Activated CD8-positive, alpha-beta memory T cell treated with anti-CD3 and anti-CD28 coated beads, Interleukin-2, amount 50 U/mL, for 1 hour (primary cell): ENCODE measurements at regions not wholly inside any gene's neighbourhood (a gene's known extent, or its start where the extent isn't known, plus 50 kb on each side); places are given as distances from the start of the nearest gene placed in this dataset.

Experiments used
- DNase-seq: peaks from one replicate; pipeline ENCODE4 v3.0.0-alpha.2; 2020; ENCODE audit errors: extremely low read depth

DNA sequence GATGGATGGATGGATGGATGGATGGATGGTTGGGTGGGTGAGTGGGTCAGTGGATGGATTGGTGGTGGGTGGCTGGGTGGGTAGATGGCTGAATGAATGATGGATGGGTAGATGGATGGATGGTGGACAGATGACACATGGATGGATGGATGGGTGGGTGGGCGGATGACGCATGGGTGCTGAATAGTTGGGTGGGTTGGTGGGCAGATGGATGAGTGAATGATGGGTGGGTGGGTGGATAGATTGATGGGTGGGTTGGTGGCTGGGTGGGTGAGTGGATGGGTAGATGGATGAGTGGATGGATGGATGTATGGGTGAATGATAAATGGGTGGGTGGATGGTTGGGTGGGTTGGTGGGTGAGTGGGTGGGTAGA is 69.9 kb upstream of the NKX1-1 start:
- no peak for DNase-seq

GRCh38 chr4:1475277-1476139 is 69.3 kb upstream of the NKX1-1 start:
- no peak for DNase-seq

GRCh38 chr4:1474126-1475090 is 68.2 kb upstream of the NKX1-1 start:
- DNase-seq: no peak

- no peak for DNase-seq
Measured at GRCh38 chr4:1473718-1474117, 67.5 kb upstream of the NKX1-1 start.

GRCh38 chr4:1472911-1473518 is 66.8 kb upstream of the NKX1-1 start:
- DNase-seq: no peak

DNA sequence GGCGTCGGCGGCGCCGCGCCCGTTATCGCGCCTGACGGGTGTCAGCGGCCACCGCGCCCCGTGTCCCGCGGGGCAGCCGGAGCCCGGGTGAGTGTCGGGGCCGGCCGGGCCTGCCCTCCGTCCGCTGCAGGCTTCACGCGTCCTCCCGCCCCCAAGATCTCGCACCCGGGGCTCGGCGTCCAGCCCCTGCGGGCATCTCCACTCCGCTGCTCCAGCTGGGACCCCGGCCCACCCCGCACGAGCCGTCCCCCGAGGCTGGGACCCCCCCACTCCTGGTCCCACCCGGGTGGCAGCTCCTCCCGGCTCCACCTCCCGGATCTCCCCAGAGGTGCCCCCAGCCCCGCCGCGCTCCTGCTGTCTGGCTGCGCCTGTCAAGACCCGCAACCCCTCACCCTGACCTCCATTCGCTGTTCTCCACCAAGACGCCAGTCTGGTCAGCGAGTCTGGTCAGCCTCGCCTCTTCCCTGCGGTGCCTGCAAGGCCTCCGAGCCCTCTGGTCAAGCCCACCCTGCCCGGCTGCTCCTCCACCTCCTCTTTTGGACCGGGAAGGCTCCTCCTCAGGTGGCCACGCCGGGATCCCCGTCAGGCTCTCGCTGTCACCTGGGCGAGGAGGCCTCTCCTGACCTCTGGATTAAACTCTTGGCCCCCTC is 66.0 kb upstream of the NKX1-1 start:
- DNase-seq: no peak

GRCh38 chr4:1471443-1472147 is 65.4 kb upstream of the NKX1-1 start:
- no peak for DNase-seq

GRCh38 chr4:1470816-1471442 is 64.7 kb upstream of the NKX1-1 start:
- no peak for DNase-seq

DNA sequence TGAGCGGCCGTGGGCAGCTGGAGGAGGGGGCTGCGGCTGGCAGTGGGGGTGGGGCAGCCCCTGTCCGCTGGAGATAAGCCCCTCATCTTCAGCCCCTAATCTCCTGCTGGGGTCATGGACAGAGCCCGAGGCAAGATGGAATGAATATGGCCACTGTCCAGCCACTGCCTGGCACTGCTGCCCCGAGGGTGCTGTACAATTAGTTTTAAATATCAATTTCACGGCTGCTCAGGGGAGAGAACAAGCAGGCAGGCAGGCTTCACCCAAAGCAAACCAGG is 64.1 kb upstream of the NKX1-1 start:
- DNase-seq: no peak

DNA sequence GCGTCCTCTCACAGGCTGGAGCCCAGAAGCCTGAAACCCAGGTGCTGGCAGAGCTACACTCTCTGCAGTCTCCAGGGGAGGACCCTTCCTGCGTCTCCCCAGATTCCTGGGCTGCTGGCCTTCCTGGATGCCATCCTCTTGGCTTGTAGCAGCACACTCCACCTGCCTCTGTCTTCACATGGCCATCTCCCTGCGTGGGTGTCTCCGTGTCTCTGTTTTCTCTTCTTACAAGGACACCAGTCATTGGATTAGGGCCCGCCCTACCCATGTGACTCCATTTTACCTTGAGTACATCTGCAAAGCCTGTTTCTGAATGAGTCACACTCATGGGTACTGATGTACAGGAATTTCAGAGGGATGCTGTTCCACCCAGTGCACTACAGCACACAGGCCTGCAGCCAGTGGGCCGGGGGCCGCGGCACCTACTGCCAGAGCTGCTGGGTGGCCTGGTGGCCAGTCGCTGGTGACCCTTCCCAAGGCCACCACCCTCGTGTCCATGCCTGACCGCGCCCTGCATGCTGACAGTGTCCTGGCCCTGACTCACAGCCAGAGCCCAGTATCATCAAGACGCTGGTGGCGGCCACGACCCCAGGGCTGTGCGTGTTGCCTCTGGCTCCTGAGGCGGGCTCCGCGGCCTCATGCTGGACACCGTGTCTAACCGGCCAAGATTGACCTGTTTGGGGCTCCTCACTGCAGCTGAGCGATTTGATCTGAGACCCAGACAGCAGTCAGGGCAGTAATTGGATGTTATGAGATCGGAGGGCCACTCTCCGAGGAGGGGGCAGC is 63.6 kb upstream of the NKX1-1 start:
- DNase-seq: no peak

GRCh38 chr4:1469043-1469442 is 62.8 kb upstream of the NKX1-1 start:
- no peak for DNase-seq

GRCh38 chr4:1467581-1468458 is 61.6 kb upstream of the NKX1-1 start:
- no peak for DNase-seq

DNA sequence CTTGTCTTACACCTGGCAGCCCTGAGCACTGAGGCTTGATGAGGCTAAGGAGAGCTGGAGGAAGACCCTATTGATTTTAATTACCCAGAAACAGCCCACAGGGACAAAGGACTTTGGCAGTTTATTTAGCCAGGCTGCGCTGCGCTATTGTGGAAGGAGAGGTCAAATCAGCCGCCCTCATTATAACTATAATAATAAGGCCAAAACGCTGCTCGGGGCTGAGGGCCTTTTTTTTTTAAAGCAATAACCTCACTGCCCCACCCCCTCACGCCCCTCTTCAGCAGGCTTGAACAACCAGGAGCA is 60.6 kb upstream of the NKX1-1 start:
- DNase-seq: no peak

DNA sequence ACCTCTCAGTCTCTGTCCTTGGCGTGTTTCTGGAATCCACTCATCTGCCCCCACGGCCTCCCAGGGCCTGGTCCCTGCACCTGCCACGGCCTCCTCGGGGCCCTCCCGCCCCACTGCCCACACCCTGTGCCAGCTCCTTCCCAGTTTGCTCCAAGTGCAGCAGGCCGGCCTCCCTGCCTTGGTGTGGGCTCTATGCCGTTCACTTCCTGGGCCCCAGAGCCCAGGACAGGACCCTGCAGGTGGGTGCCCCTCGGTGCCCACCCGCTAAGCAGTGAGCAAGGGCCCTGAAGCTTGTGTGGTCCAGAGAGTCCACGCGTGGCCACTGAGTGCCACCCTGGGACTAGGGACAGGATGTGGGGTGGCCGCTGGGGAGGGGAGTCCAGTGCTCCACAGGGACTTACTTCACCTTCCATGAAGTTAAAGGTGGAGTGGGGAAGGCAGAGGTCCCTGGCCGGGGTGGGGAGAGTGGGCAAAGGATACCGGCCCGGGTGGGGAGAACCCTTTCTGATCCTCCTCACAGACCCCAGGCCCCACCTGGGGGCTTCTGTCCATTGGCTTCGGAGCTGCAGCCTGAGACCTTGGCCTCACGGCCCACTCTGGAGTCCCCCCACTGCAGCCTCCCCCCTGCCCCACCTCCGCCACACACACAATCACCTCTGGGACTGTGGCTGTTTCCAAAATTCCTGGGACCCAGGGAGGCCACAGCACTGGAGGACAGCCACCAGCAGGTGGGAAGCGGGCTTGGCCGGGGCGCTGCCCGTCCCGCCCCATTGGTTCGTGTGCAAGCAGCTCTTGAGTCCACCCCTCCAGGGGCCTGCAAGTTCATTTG is 60.0 kb upstream of the NKX1-1 start:
- DNase-seq: no peak

GRCh38 chr4:1465173-1466033 is 59.2 kb upstream of the NKX1-1 start:
- DNase-seq: no peak

DNA sequence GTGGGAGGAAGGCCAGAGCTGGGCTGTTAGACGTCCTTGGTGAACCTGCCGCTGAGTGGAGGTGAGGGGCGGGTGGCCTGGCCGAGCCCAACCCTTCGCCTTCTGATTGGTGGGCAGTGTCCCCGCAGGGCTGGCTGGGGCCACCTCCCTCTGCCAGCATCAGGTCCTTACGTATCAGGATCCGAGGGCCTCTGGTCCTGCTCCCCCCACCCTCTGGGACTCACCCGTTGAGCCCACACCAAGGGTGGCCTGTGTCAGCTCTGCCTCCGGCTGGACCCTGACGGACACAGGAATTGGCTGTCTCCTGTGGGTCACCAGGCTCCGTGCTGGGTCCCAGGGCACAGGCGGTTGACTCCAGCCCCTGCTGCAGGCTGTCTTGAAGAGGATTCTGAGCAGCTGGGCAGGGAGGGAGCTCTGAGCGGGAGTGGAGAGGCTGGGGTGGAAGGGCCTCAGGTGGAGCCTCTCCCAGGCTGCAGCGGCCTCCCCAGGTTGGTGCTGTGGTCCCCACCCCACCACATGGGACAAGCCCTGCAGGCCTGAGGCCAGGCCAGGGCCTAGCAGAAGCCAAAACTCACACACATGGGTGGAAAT is 58.4 kb upstream of the NKX1-1 start:
- DNase-seq: no peak

DNA sequence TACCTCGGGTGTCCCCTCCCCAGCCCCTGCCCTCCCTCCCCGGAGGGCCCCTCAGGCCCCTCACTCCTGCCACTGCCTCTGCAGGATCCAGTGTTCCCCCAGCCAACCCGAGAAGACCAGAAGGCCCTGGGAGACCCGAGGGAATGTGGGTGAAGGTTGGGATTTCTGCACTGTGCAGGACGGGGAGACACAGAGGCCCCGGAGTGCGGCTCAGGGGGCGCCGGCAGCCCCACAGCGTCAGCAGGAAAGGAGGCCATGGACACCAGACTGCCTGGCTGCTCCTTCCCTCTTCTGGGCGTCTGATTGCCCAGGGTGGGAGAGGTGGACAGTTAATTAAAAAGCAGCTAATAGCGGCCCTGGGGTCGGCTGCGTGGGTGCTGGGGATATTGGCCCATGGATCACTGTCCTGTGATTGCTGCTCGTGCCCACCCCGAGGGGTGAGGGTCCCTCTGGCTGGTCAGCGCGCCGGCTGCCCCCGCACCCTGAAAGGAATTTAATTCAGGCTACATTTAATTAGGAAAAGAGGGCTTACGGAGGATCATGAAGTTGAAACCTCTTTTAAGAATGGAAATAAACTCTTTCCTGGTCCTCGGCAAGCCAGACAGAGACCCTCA is 57.8 kb upstream of the NKX1-1 start:
- no peak for DNase-seq
